SH-SY5Y (cell line): ENCODE measurements at regions not wholly inside any gene's neighbourhood (a gene's known extent, or its start where the extent isn't known, plus 50 kb on each side); places are given as distances from the start of the nearest gene placed in this dataset.

ENCODE experiments used
- GATA2 ChIP-seq: IDR thresholded peaks from 2 replicates; pipeline ENCODE4 v1.6.1; 2011; ENCODE audit warnings: mild to moderate bottlenecking, low read depth, low read length
- GATA3 ChIP-seq: IDR thresholded peaks from 2 replicates; pipeline ENCODE4 v1.6.1; 2011; ENCODE audit warnings: low read depth, mild to moderate bottlenecking, low read length, moderate library complexity

DNA sequence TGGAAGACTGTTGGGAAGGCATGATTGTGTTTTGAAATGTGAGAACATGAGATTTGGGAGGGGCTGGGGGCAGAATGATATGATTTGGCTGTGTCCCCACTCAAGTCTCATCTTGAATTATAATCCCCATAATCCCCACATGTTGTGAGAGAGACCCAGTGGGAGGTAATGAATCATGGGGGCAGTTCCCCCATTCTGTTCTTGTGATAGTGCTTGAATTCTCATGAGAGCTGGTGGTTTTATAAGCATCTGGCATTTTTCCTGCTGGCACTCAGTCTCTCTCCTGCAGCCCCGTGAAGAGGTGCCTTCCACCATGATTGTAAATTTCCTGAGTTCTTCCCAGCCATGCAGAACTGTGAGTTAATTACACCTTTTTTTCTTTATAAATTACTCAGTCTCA, 430.5 kb downstream of the OTOL1 start:
- TF ChIP-seq GATA2: no peak
- TF ChIP-seq GATA3: no peak
